SK-N-SH treated with all-trans-retinoic acid at 6 μM for 48 hours (cell line): ENCODE measurements at regions not wholly inside any gene's neighbourhood (a gene's known extent, or its start where the extent isn't known, plus 50 kb on each side); places are given as distances from the start of the nearest gene placed in this dataset.

Experiments used
- SNAI2 ChIP-seq: fragments of 250-450 bp; sonication (Bioruptor Pico); IDR thresholded peaks from 2 replicates; pipeline ENCODE4 v1.5.0; 2020; ENCODE audit warnings: mild to moderate bottlenecking, moderate library complexity
- TF ChIP-seq, protein P1 (sequence below): fragments of 250-450 bp; sonication (Bioruptor Pico); IDR thresholded peaks from 2 replicates; pipeline ENCODE4 v1.5.1; 2020; ENCODE audit warnings: low read depth, mild to moderate bottlenecking, moderate library complexity

DNA sequence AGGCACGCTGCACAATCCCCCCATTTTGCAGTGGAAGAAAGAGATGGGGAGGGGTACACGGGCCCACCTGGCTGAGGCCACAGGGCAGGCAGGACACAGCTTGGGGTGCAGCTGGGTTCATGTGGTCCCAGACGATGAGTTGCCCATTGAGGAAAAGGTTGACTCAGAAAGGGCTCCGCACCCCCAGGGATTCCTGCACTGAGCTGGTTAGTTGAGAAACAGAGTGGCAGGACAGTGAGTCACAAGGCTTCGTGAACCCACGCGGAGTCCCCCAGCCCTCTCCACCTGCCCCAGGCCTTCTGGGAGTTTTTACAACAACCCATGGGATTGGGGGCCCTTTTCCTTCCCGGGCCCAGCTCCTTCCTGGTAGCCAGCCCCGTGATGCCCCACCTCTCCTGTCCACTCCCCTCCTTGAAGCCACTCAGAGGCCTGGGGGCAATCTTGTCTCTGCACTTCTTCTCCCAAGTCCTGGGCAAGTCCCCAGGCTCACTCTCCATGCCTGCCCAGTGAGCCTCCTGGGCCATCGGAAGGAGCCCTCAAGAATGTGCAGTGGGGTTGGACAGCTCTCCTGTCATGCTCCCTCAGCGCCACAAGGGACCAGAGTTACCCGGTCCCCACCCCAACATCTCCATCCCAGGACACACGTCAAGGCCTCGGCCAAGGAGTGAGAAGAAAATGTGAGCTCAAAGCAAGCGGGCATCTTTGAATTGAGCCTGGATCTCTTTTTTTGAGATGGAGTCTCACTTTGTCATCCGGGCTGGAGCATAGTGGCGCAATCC lies 251.2 kb downstream of the PARN start:
- TF ChIP-seq, protein P1, sequence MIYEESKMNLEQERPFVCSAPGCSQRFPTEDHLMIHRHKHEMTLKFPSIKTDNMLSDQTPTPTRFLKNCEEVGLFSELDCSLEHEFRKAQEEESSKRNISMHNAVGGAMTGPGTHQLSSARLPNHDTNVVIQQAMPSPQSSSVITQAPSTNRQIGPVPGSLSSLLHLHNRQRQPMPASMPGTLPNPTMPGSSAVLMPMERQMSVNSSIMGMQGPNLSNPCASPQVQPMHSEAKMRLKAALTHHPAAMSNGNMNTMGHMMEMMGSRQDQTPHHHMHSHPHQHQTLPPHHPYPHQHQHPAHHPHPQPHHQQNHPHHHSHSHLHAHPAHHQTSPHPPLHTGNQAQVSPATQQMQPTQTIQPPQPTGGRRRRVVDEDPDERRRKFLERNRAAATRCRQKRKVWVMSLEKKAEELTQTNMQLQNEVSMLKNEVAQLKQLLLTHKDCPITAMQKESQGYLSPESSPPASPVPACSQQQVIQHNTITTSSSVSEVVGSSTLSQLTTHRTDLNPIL, result no peak
- TF ChIP-seq SNAI2 (CRISPR knock-in tag), result no peak
